HCT116 (cell line): ENCODE measurements at regions not wholly inside any gene's neighbourhood (a gene's known extent, or its start where the extent isn't known, plus 50 kb on each side); places are given as distances from the start of the nearest gene placed in this dataset.

Experiments used
- ATAC-seq: fragments of 200-7000 bp; cut with Tn5 transposase; 2 replicates; pipeline ENCODE4 v1.9.1; 2020; ENCODE audit warnings: mild to moderate bottlenecking, moderate library complexity
- BruUV-seq: library from RNA; stranded (reverse); fragments of 400-500 nt; replicated peaks from 2 replicates; lab custom pipeline; 2021; lab: Mats Ljungman, UMichigan
- CTCF ChIA-PET: fragments of 300-600 bp; sonication (Branson Sonifier 250); formaldehyde crosslinking; loops from one replicate; lab custom pipeline; 2021; ENCODE audit warnings: antibody characterized with exemption; lab: Charles Lee
- POLR2A ChIA-PET: fragments of 300-600, 350-600 bp; sonication (Branson Sonifier 250); formaldehyde crosslinking; loops from one replicate; lab custom pipeline; 2021; ENCODE audit warnings: antibody characterized with exemption; lab: Charles Lee
- RAD21 ChIA-PET, 2 experiments: fragments of 300-600 bp; sonication (Branson Sonifier 250); formaldehyde crosslinking; loops; one replicate each; lab custom pipeline; 2023; ENCODE audit warnings: low total read pairs in 2 of 2; ENCODE audit not compliant: uncharacterized antibody in 2 of 2, unreplicated experiment in 2 of 2, low non-redundant PET in 1 of 2; lab: Charles Lee
- DNase-seq: peaks from one replicate; pipeline ENCODE4 v3.0.0-alpha.2; 2010; ENCODE audit warnings: low read depth, low spot score
- H2AFZ ChIP-seq: fragments of 200-600 bp; shearing (Covaris generic), sonication (generic); 2 replicates; pipeline ENCODE4 v1.6.1; 2017; ENCODE audit warnings: low read depth, mixed run types, mixed read lengths, antibody characterized with exemption, low read length; ENCODE audit not compliant: poor library complexity, severe bottlenecking
- H3K27ac ChIP-seq: 2 replicates; pipeline ENCODE4 v1.5.1; 2012; ENCODE audit warnings: low read depth, low read length
- H3K27me3 ChIP-seq: fragments of 200-600 bp; sonication (generic); 2 replicates; pipeline ENCODE4 v1.6.1; 2016; ENCODE audit warnings: mixed run types, low read length, mixed read lengths; ENCODE audit not compliant: insufficient read depth
- H3K36me3 ChIP-seq, 2 experiments: fragments of 200-500 bp in 1 of 2; fragments of 200-600 bp in 1 of 2; sonication (Bioruptor generic) in 1 of 2; sonication (generic) in 1 of 2; 2 replicates each; pipeline versions ENCODE4 v1.5.1 to v1.6.1; 2014 to 2016; ENCODE audit warnings: low read length in 2 of 2, inconsistent platforms in 1 of 2, mixed read lengths in 1 of 2, mixed run types in 1 of 2; ENCODE audit not compliant: insufficient read depth in 2 of 2, control insufficient read depth in 1 of 2
- H3K4me1 ChIP-seq, 2 experiments: fragments of 200-600 bp in 1 of 2; sonication (generic) in 1 of 2; 2 replicates each; pipeline versions ENCODE4 v1.5.1 to v1.6.1; 2012 to 2017; ENCODE audit warnings: low read length in 2 of 2, inconsistent platforms in 1 of 2, mild to moderate bottlenecking in 1 of 2, mixed read lengths in 1 of 2, mixed run types in 1 of 2, moderate library complexity in 1 of 2; ENCODE audit not compliant: insufficient read depth in 2 of 2, control insufficient read depth in 1 of 2
- H3K4me2 ChIP-seq: fragments of 200-600 bp; sonication (generic); 2 replicates; pipeline ENCODE4 v1.6.1; 2017; ENCODE audit warnings: mixed run types, low read length, mixed read lengths
- H3K4me3 ChIP-seq, 2 experiments: fragments of 200-600 bp in 1 of 2; sonication (generic) in 1 of 2; replicated peaks in 1 of 2; 2 replicates each; pipeline ENCODE4 v1.5.1; 2011 to 2016; ENCODE audit warnings: low read length in 2 of 2, control low read depth in 1 of 2, low read depth in 1 of 2, mild to moderate bottlenecking in 1 of 2, mixed read lengths in 1 of 2, mixed run types in 1 of 2
- H3K79me2 ChIP-seq: fragments of 200-600 bp; sonication (generic); 2 replicates; pipeline ENCODE4 v1.6.1; 2017; ENCODE audit warnings: mild to moderate bottlenecking, mixed run types, low read length, moderate library complexity, mixed read lengths; ENCODE audit not compliant: insufficient read depth
- H3K9ac ChIP-seq: fragments of 200-600 bp; sonication (generic); 2 replicates; pipeline ENCODE4 v1.6.1; 2016; ENCODE audit warnings: low read length, mixed read lengths
- H3K9me2 ChIP-seq: fragments of 200-600 bp; sonication (generic), shearing (Covaris generic); 2 replicates; pipeline ENCODE4 v1.6.1; 2017; ENCODE audit warnings: mixed run types, mild to moderate bottlenecking, moderate library complexity; ENCODE audit not compliant: insufficient read depth
- H3K9me3 ChIP-seq, 2 experiments: fragments of 200-500 bp in 1 of 2; fragments of 200-600 bp in 1 of 2; sonication (Bioruptor generic) in 1 of 2; sonication (generic) in 1 of 2; 2 replicates each; pipeline ENCODE4 v1.6.1; 2014 to 2017; ENCODE audit warnings: low read length in 2 of 2, mixed read lengths in 2 of 2, inconsistent platforms in 1 of 2, low read depth in 1 of 2, mild to moderate bottlenecking in 1 of 2, mixed run types in 1 of 2, moderate library complexity in 1 of 2; ENCODE audit not compliant: control insufficient read depth in 1 of 2, insufficient read depth in 1 of 2
- H4K20me1 ChIP-seq: fragments of 200-600 bp; sonication (generic), shearing (Covaris generic); 2 replicates; pipeline ENCODE4 v1.6.1; 2017; ENCODE audit warnings: mixed run types, mild to moderate bottlenecking, moderate library complexity; ENCODE audit not compliant: insufficient read depth
- ATF3 ChIP-seq: IDR thresholded peaks from 2 replicates; pipeline ENCODE4 v1.6.1; 2012
- CBX3 ChIP-seq: IDR thresholded peaks from 2 replicates; pipeline ENCODE4 v1.6.1; 2012; ENCODE audit warnings: low read depth
- CEBPB ChIP-seq: IDR thresholded peaks from 2 replicates; pipeline ENCODE4 v1.6.1; 2012; ENCODE audit warnings: low read depth
- EZH2 ChIP-seq: fragments of 200-600 bp; sonication (generic); IDR thresholded peaks from 2 replicates; pipeline ENCODE4 v1.6.1; 2017; ENCODE audit warnings: antibody characterized with exemption, mixed run types
- EZH2phosphoT487 ChIP-seq: fragments of 200-600 bp; IDR thresholded peaks from 2 replicates; pipeline ENCODE4 v1.6.1; 2018; ENCODE audit warnings: antibody characterized with exemption, borderline replicate concordance
- FOSL1 ChIP-seq: IDR thresholded peaks from 2 replicates; pipeline ENCODE4 v1.6.1; 2012; ENCODE audit warnings: low read depth
- JUND ChIP-seq: IDR thresholded peaks from 2 replicates; pipeline ENCODE4 v1.6.1; 2012
- MAX ChIP-seq: IDR thresholded peaks from 2 replicates; pipeline ENCODE4 v1.6.1; 2012
- POLR2A ChIP-seq: IDR thresholded peaks from 2 replicates; pipeline ENCODE4 v1.7.0; 2011; ENCODE audit warnings: borderline replicate concordance; ENCODE audit not compliant: insufficient read depth, insufficient read length; ENCODE audit errors: extremely low read depth
- POLR2AphosphoS5 ChIP-seq: IDR thresholded peaks from 2 replicates; pipeline ENCODE4 v1.6.1; 2011; ENCODE audit warnings: mild to moderate bottlenecking, low read depth, low read length, moderate library complexity
- RAD21 ChIP-seq: IDR thresholded peaks from 2 replicates; pipeline ENCODE4 v1.6.1; 2012; ENCODE audit warnings: low read depth, mild to moderate bottlenecking
- REST ChIP-seq: IDR thresholded peaks from 2 replicates; pipeline ENCODE4 v1.6.1; 2012; ENCODE audit warnings: low read depth
- SIN3A ChIP-seq: IDR thresholded peaks from 2 replicates; pipeline ENCODE4 v1.6.1; 2012; ENCODE audit warnings: low read depth
- SRF ChIP-seq: IDR thresholded peaks from 2 replicates; pipeline ENCODE4 v1.6.1; 2012; ENCODE audit warnings: low read depth
- YY1 ChIP-seq: IDR thresholded peaks from 2 replicates; pipeline ENCODE4 v1.6.1; 2011; ENCODE audit warnings: low read length, low read depth, moderate library complexity, mild to moderate bottlenecking; ENCODE audit not compliant: insufficient replicate concordance; ENCODE audit errors: extremely low read depth
- ZFX ChIP-seq: fragments of 450-650 bp; IDR thresholded peaks from 2 replicates; pipeline ENCODE4 v1.6.1; 2017
- ZNF274 ChIP-seq: fragments of 200-500 bp; sonication (Bioruptor generic); IDR thresholded peaks from 2 replicates; pipeline ENCODE4 v1.6.1; 2014; ENCODE audit warnings: mild to moderate bottlenecking, low read depth, low read length, inconsistent platforms
- intact Hi-C: fragments of 100-400 bp; cut with micrococcal nuclease; formaldehyde crosslinking; loops from 2 replicates; pipeline ENCODE4 v1.10.0; 2022

- POLR2A ChIA-PET = no interaction called here
- H3K4me1 ChIP-seq = no peaks in the 10 kb centered on the region
- DNase-seq = no peak
- BruUV-seq = no TSS peak
- no peaks in the 10 kb centered on the region for H3K9me2 ChIP-seq
- H3K79me2 ChIP-seq = no peaks in the 10 kb centered on the region
- no peaks in the 10 kb centered on the region for H3K9me3 ChIP-seq
- no peak overlapping the region for H3K9ac ChIP-seq
- intact Hi-C loops = no loop called here
- H3K27me3 ChIP-seq = no peaks in the 10 kb centered on the region
- no peaks in the 10 kb centered on the region for H3K36me3 ChIP-seq
- no peak overlapping the region for H3K4me2 ChIP-seq
- no peak for TF ChIP-seq ZFX
- no peak for TF ChIP-seq RAD21
- TF ChIP-seq ZNF274 = no peak
- TF ChIP-seq FOSL1 = no peak
- TF ChIP-seq CBX3 = no peak
- no peak overlapping the region for H3K4me3 ChIP-seq
- no peaks in the 10 kb centered on the region for H4K20me1 ChIP-seq
- ATAC-seq = no peak
- RAD21 ChIA-PET = no interaction called here
- H3K27ac ChIP-seq = no peak overlapping the region
- no peak overlapping the region for H2AFZ ChIP-seq
- CTCF ChIA-PET = no interaction called here
These were observed 120.4 kb upstream of the SERPINE2 start for GRCh38 chr2:224159345-224159928.

GRCh38 chr2:224158831-224159230 lies 119.7 kb upstream of the SERPINE2 start:
- Histone ChIP-seq H3K79me2 (no peaks in the 10 kb centered on the region), H3K4me3 (no peak overlapping the region), H3K36me3 (no peaks in the 10 kb centered on the region), H3K9me3 (no peaks in the 10 kb centered on the region), H3K9me2 (no peaks in the 10 kb centered on the region), H3K27me3 (no peaks in the 10 kb centered on the region), H2AFZ (no peak overlapping the region), H3K9ac (no peak overlapping the region), H4K20me1 (no peaks in the 10 kb centered on the region), H3K27ac (no peak overlapping the region), H3K4me2 (no peak overlapping the region), H3K4me1 (no peaks in the 10 kb centered on the region)
- ChIA-PET POLR2A (no interaction called here), RAD21 (no interaction called here), CTCF (no interaction called here)
- DNase-seq = no peak
- ATAC-seq = no peak
- intact Hi-C loops = no loop called here
- no TSS peak for BruUV-seq
- TF ChIP-seq FOSL1 (no peak), SRF (no peak), SIN3A (no peak), POLR2A (no peak), POLR2AphosphoS5 (no peak), REST (no peak), MAX (no peak), YY1 (no peak), ZNF274 (no peak), EZH2 (no peak), ATF3 (no peak), CEBPB (no peak), CBX3 (no peak), RAD21 (no peak), EZH2phosphoT487 (no peak), JUND (no peak)
